ENCODE measurements at regions not wholly inside any gene's neighbourhood (a gene's known extent, or its start where the extent isn't known, plus 50 kb on each side); places are given as distances from the start of the nearest gene placed in this dataset.

DNA sequence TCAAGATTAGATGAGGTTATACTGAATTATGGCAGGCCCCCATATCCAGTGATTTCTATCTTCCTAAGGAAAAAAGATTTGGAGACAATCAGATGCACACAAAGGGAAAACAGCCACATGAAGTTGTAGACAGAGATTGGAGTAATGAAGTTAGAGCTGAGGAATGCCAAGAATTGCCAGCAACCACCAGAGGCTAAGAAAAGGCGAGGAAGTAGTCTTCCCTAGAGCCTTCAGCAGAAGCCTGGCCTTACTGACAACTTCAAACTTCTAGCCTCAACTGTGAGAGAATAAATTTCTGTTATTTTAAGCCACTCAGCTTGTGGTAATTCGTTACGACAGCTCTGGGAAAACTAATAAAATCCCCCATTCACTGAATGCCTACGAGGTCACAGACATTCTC, 473.9 kb downstream of the COL12A1 start:
- TF ChIP-seq, protein P1, sequence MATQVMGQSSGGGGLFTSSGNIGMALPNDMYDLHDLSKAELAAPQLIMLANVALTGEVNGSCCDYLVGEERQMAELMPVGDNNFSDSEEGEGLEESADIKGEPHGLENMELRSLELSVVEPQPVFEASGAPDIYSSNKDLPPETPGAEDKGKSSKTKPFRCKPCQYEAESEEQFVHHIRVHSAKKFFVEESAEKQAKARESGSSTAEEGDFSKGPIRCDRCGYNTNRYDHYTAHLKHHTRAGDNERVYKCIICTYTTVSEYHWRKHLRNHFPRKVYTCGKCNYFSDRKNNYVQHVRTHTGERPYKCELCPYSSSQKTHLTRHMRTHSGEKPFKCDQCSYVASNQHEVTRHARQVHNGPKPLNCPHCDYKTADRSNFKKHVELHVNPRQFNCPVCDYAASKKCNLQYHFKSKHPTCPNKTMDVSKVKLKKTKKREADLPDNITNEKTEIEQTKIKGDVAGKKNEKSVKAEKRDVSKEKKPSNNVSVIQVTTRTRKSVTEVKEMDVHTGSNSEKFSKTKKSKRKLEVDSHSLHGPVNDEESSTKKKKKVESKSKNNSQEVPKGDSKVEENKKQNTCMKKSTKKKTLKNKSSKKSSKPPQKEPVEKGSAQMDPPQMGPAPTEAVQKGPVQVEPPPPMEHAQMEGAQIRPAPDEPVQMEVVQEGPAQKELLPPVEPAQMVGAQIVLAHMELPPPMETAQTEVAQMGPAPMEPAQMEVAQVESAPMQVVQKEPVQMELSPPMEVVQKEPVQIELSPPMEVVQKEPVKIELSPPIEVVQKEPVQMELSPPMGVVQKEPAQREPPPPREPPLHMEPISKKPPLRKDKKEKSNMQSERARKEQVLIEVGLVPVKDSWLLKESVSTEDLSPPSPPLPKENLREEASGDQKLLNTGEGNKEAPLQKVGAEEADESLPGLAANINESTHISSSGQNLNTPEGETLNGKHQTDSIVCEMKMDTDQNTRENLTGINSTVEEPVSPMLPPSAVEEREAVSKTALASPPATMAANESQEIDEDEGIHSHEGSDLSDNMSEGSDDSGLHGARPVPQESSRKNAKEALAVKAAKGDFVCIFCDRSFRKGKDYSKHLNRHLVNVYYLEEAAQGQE (IDR thresholded peaks at IDR 0.05; ENCODE audit: insufficient read depth in 1 of 2, low read depth in 2 of 2, low read length in 2 of 2): no peak
- TF ChIP-seq POLR2AphosphoS5 (IDR thresholded peaks at IDR 0.05; ENCODE audit: low read depth, low read length): no peak
- TF ChIP-seq FOXP2 (optimal IDR thresholded peaks at IDR 0.05; ENCODE audit: borderline replicate concordance, extremely low read depth, extremely low read length, insufficient read depth): no peak
- no peak for TF ChIP-seq TAF1 (IDR thresholded peaks at IDR 0.05; ENCODE audit: borderline replicate concordance, insufficient read depth, low read length)
- TF ChIP-seq SIN3A (IDR thresholded peaks at IDR 0.05; ENCODE audit: borderline replicate concordance, insufficient read depth, low read length): no peak

DNA sequence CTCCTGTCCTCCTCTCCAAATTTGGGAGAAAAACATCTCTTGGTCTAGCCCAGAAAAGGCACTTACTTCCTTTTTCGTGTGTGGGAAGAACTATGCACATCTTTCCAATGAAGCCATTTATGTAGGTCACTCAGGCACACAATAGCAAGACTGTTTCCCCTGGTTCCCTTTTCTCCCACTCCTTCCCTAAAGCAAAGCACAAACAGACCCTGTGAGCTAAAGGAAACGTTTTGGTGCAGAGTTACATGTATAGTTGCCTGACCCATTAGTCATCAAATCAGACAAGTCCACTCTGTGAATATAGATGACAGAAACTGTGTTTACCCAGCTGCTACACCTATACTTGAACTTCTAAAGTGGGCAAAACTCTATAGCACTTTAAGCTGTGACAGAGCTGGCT, 474.6 kb downstream of the COL12A1 start:
- no peak for TF ChIP-seq POLR2AphosphoS5 (IDR thresholded peaks at IDR 0.05; ENCODE audit: low read depth, low read length)
- TF ChIP-seq SIN3A (IDR thresholded peaks at IDR 0.05; ENCODE audit: borderline replicate concordance, insufficient read depth, low read length): 0 out of 2 replicates have a peak, but pooled peaks have one; percentile 17

DNA sequence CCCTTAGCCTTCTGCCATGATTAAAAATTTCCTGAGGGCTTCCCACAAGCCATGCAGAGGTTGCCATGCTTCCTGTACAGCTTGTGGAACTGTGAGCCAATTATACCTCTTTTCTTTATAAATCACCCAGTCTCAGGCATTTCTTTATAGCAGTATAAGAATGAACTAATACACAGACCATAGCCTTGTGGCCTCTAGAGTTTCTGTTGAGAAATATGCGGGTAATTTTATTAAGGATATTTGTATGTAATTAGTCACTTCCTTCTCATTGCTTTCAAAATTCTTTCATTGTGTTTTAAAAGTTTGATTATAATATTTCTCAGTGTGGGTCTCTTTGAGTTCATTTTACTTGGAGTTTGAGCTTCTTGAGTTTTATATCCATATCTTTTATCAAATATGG, 484.9 kb downstream of the COL12A1 start:
- no peak for TF ChIP-seq POLR2AphosphoS5 (IDR thresholded peaks at IDR 0.05; ENCODE audit: low read depth, low read length)
- TF ChIP-seq FOXP2 (optimal IDR thresholded peaks at IDR 0.05; ENCODE audit: borderline replicate concordance, extremely low read depth, extremely low read length, insufficient read depth): no peak
- no peak for TF ChIP-seq TAF1 (IDR thresholded peaks at IDR 0.05; ENCODE audit: borderline replicate concordance, insufficient read depth, low read length)
- TF ChIP-seq SIN3A (IDR thresholded peaks at IDR 0.05; ENCODE audit: borderline replicate concordance, insufficient read depth, low read length): no peak

DNA sequence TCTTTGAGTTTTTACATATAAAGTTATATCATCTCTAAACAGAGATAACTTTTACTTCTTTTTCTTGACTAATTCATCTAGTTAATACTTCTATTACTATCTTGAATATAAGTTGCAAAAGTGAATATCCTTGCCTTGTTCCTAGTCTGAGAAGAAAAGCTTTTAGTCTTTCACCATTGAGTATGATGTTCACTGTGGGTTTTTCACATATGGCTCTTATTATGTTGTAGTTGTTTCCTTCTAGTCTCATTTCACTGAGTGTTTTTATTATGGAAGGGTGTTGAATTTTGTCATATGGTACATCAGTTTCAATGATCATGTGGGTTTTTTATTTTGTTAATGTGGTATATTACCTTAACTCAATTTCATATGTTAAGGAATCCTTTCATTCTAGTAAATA, 488.3 kb downstream of the COL12A1 start:
- TF ChIP-seq FOXP2 (optimal IDR thresholded peaks at IDR 0.05; ENCODE audit: borderline replicate concordance, extremely low read depth, extremely low read length, insufficient read depth) (no peak), SIN3A (IDR thresholded peaks at IDR 0.05; ENCODE audit: borderline replicate concordance, insufficient read depth, low read length) (no peak), TAF1 (IDR thresholded peaks at IDR 0.05; ENCODE audit: borderline replicate concordance, insufficient read depth, low read length) (no peak), POLR2AphosphoS5 (IDR thresholded peaks at IDR 0.05; ENCODE audit: low read depth, low read length) (no peak)
- TF ChIP-seq, protein P1 (IDR thresholded peaks at IDR 0.05; ENCODE audit: insufficient read depth in 1 of 2, low read depth in 2 of 2, low read length in 2 of 2): no peak

DNA sequence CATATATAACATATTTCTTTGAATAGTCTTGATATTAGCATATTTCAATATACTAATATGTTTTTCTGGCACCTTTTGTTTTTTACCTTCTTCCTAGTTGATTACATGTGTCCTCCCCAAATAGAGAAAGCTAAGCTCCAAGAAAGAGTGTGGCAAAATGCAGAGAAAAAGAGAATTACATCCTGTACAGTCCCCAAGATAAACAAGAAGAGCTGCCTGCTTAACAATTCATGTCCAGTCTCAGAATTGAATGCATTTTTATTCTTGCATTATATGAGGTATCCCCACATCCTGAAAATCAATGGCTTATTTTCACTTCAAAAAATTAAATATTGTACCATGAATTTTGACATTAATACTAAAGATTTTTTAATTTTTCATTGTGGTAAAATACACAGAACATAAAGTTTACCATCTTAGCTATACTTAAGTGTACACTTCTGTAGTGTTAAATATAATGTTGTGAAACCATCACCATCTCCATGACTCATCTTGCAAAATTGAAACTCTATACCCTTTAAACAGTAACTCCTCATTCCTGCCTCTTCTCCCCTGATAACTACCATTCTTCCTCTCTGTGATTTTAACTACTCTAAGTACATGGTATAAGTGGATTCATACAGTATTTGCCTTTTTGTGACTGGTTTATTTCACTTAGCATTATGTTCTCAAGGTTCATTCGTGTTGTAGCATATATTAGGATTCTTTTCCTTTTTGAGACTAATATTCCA, 490.3 kb downstream of the COL12A1 start:
- TF ChIP-seq FOXP2 (optimal IDR thresholded peaks at IDR 0.05; ENCODE audit: borderline replicate concordance, extremely low read depth, extremely low read length, insufficient read depth): no peak

DNA sequence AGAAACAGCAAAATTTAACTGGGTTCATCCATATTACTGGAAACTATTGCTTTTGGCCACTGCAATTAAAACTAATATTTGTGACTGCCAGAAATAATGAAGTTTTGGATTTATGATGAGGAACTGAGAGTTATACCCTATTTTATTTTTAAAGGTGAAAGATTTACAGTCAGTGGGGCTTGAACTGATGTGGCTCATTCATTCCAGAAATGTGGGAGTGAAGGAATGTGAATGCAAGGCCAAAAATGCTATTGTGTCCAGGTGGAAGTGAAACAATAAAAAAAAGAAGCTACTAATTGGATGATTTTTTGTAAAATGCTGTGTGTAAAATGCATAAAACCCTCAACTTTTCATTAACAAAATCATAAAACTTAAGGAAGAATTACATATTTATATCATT, 491.9 kb downstream of the COL12A1 start:
- TF ChIP-seq SIN3A (IDR thresholded peaks at IDR 0.05; ENCODE audit: borderline replicate concordance, insufficient read depth, low read length): no peak
- no peak for TF ChIP-seq TAF1 (IDR thresholded peaks at IDR 0.05; ENCODE audit: borderline replicate concordance, insufficient read depth, low read length)
- TF ChIP-seq, protein P1 (IDR thresholded peaks at IDR 0.05; ENCODE audit: insufficient read depth in 1 of 2, low read depth in 2 of 2, low read length in 2 of 2): no peak
- no peak for TF ChIP-seq FOXP2 (optimal IDR thresholded peaks at IDR 0.05; ENCODE audit: borderline replicate concordance, extremely low read depth, extremely low read length, insufficient read depth)
- no peak for TF ChIP-seq POLR2AphosphoS5 (IDR thresholded peaks at IDR 0.05; ENCODE audit: low read depth, low read length)

Data from PFSK-1 (cell line).